HEK293 (cell line): ENCODE measurements at regions not wholly inside any gene's neighbourhood (a gene's known extent, or its start where the extent isn't known, plus 50 kb on each side); places are given as distances from the start of the nearest gene placed in this dataset.

Source experiments
- CTCF ChIA-PET: fragments of 350-600 bp; formaldehyde crosslinking; extraction: SDS; loops from one replicate; lab custom pipeline; 2021; ENCODE audit warnings: antibody characterized with exemption; lab: Yijun Ruan, JAX
- POLR2A ChIA-PET: fragments of 300-600 bp; formaldehyde crosslinking; extraction: SDS; loops from one replicate; lab custom pipeline; 2020; ENCODE audit warnings: antibody characterized with exemption, inconsistent platforms; lab: Yijun Ruan, JAX
- H3K27ac ChIP-seq: fragments of 200-500 bp; sonication (Bioruptor generic); 2 replicates; pipeline ENCODE4 v1.5.1; 2014; ENCODE audit warnings: low read depth, low read length, control low read depth, inconsistent platforms; ENCODE audit errors: extremely low read depth
- H3K36me3 ChIP-seq, 2 experiments: fragments of 200-500 bp in 1 of 2; sonication (Bioruptor generic) in 1 of 2; 1 replicate in 1 of 2; 2 replicates in 1 of 2; pipeline ENCODE4 v1.5.1; 2014 to 2017; ENCODE audit warnings: inconsistent platforms in 2 of 2, low read length in 2 of 2; ENCODE audit not compliant: control insufficient read depth in 2 of 2, insufficient read depth in 1 of 2
- H3K4me1 ChIP-seq: fragments of 200-500 bp; sonication (Bioruptor generic); 2 replicates; pipeline ENCODE4 v1.5.1; 2014; ENCODE audit warnings: mild to moderate bottlenecking, low read length, inconsistent platforms; ENCODE audit not compliant: control insufficient read depth, insufficient read depth
- H3K4me3 ChIP-seq: 2 replicates; pipeline ENCODE4 v1.5.1; 2011; ENCODE audit warnings: low read depth, mild to moderate bottlenecking, control low read depth, low read length, moderate library complexity
- H3K9me3 ChIP-seq: fragments of 200-500 bp; sonication (Bioruptor generic); 2 replicates; pipeline ENCODE4 v1.5.1; 2014; ENCODE audit warnings: low read depth, low read length, inconsistent platforms; ENCODE audit not compliant: control insufficient read depth, insufficient read depth
- CTCF ChIP-seq: fragments of 450-650 bp; formaldehyde crosslinking; IDR thresholded peaks from 2 replicates; pipeline ENCODE4 v1.5.1; 2016; ENCODE audit warnings: missing biosample characterization, missing genetic modification characterization
- EGR2 ChIP-seq: fragments of 450-650 bp; formaldehyde crosslinking; IDR thresholded peaks from 2 replicates; pipeline ENCODE4 v1.5.1; 2016; ENCODE audit warnings: low read depth, missing biosample characterization, missing genetic modification characterization
- PBX3 ChIP-seq: sonication (generic); formaldehyde crosslinking; IDR thresholded peaks from 2 replicates; pipeline ENCODE4 v1.8.1; 2022; ENCODE audit warnings: mild to moderate bottlenecking, moderate library complexity, missing genetic modification reagents
- PRDM6 ChIP-seq: fragments of 450-650 bp; formaldehyde crosslinking; IDR thresholded peaks from 2 replicates; pipeline ENCODE4 v1.5.1; 2017; ENCODE audit warnings: missing biosample characterization, missing genetic modification characterization
- SCRT2 ChIP-seq: fragments of 450-650 bp; formaldehyde crosslinking; IDR thresholded peaks from 2 replicates; pipeline ENCODE4 v1.5.1; 2016; ENCODE audit warnings: missing biosample characterization, missing genetic modification characterization
- TCF7L2 ChIP-seq: IDR thresholded peaks from 2 replicates; pipeline ENCODE4 v1.6.1; 2011; ENCODE audit warnings: low read depth, mild to moderate bottlenecking, inconsistent platforms, low read length, moderate library complexity, borderline replicate concordance
- YY1 ChIP-seq: fragments of 450-650 bp; formaldehyde crosslinking; IDR thresholded peaks from 2 replicates; pipeline ENCODE4 v1.5.1; 2018; ENCODE audit warnings: missing biosample characterization, missing genetic modification characterization
- ZBTB20 ChIP-seq: fragments of 450-650 bp; formaldehyde crosslinking; IDR thresholded peaks from 2 replicates; pipeline ENCODE4 v1.5.1; 2016; ENCODE audit warnings: missing biosample characterization, missing genetic modification characterization
- ZBTB49 ChIP-seq: fragments of 450-650 bp; formaldehyde crosslinking; IDR thresholded peaks from 2 replicates; pipeline ENCODE4 v1.5.1; 2016; ENCODE audit warnings: missing biosample characterization, missing genetic modification characterization, low read depth
- ZNF202 ChIP-seq: fragments of 450-650 bp; formaldehyde crosslinking; IDR thresholded peaks from 2 replicates; pipeline ENCODE4 v1.5.1; 2016; ENCODE audit warnings: missing biosample characterization, missing genetic modification characterization, borderline replicate concordance
- ZNF26 ChIP-seq: fragments of 450-650 bp; formaldehyde crosslinking; IDR thresholded peaks from 2 replicates; pipeline ENCODE4 v1.5.1; 2016; ENCODE audit warnings: missing biosample characterization, missing genetic modification characterization
- ZNF335 ChIP-seq: fragments of 450-650 bp; formaldehyde crosslinking; conservative IDR thresholded peaks from 2 replicates; pipeline ENCODE4 v1.5.1; 2016; ENCODE audit warnings: missing biosample characterization, missing genetic modification characterization
- ZNF341 ChIP-seq: fragments of 450-650 bp; formaldehyde crosslinking; IDR thresholded peaks from 2 replicates; pipeline ENCODE4; 2016; ENCODE audit warnings: low read depth, missing biosample characterization, missing genetic modification characterization
- ZNF362 ChIP-seq: fragments of 450-650 bp; formaldehyde crosslinking; IDR thresholded peaks from 2 replicates; pipeline ENCODE4 v1.5.1; 2016; ENCODE audit warnings: missing biosample characterization, missing genetic modification characterization
- ZNF48 ChIP-seq: fragments of 450-650 bp; formaldehyde crosslinking; IDR thresholded peaks from 2 replicates; pipeline ENCODE4 v1.5.1; 2016; ENCODE audit warnings: missing biosample characterization, missing genetic modification characterization
- ZNF621 ChIP-seq: fragments of 450-650 bp; formaldehyde crosslinking; IDR thresholded peaks from 2 replicates; pipeline ENCODE4 v1.5.1; 2017; ENCODE audit warnings: missing biosample characterization, missing genetic modification characterization
- ZNF654 ChIP-seq: fragments of 450-650 bp; formaldehyde crosslinking; IDR thresholded peaks from 2 replicates; pipeline ENCODE4 v1.5.1; 2016; ENCODE audit warnings: low read depth, missing biosample characterization, missing genetic modification characterization
- ZNF670 ChIP-seq: fragments of 450-650 bp; formaldehyde crosslinking; IDR thresholded peaks from 2 replicates; pipeline ENCODE4 v1.5.1; 2016; ENCODE audit warnings: missing biosample characterization, missing genetic modification characterization, low read depth
- ZNF692 ChIP-seq: fragments of 450-650 bp; formaldehyde crosslinking; IDR thresholded peaks from 2 replicates; pipeline ENCODE4 v1.5.1; 2016; ENCODE audit warnings: missing biosample characterization, missing genetic modification characterization
- ZNF76 ChIP-seq: fragments of 450-650 bp; formaldehyde crosslinking; IDR thresholded peaks from 2 replicates; pipeline ENCODE4; 2016; ENCODE audit warnings: low read depth, missing biosample characterization, missing genetic modification characterization, borderline replicate concordance
- ZSCAN16 ChIP-seq: fragments of 450-650 bp; formaldehyde crosslinking; IDR thresholded peaks from 2 replicates; pipeline ENCODE4 v1.5.1; 2016; ENCODE audit warnings: missing biosample characterization, missing genetic modification characterization
- ZSCAN18 ChIP-seq: fragments of 450-650 bp; formaldehyde crosslinking; IDR thresholded peaks from 2 replicates; pipeline ENCODE4 v1.5.1; 2016; ENCODE audit warnings: missing biosample characterization, missing genetic modification characterization
- ZXDB ChIP-seq: fragments of 450-650 bp; formaldehyde crosslinking; IDR thresholded peaks from 2 replicates; pipeline ENCODE4 v1.5.1; 2016; ENCODE audit warnings: missing biosample characterization, missing genetic modification characterization

- TF ChIP-seq ZNF362, result no peak
- TF ChIP-seq ZNF335, result no peak
- TF ChIP-seq PBX3 (CRISPR knock-in tag), result no peak
- no peak for TF ChIP-seq ZBTB20 (tag by site-specific recombination)
- TF ChIP-seq ZNF26, result no peak
- no peak for TF ChIP-seq ZNF621
- no peak for TF ChIP-seq ZSCAN16 (tag by site-specific recombination)
- TF ChIP-seq SCRT2 (tag by site-specific recombination), result no peak
- TF ChIP-seq, all 188 proteins: peak for 0
These were observed 75.2 kb upstream of the PRKD1 start (continued) for GRCh38 chr14:30002859-30003258.

GRCh38 chr14:30005114-30005808, 77.6 kb upstream of the PRKD1 start:
- H3K27ac ChIP-seq, result no peak overlapping the region
- no peaks in the 10 kb centered on the region for H3K9me3 ChIP-seq
- TF ChIP-seq ZNF76 (tag by site-specific recombination), result no peak
- TF ChIP-seq ZXDB (tag by site-specific recombination), result 0 out of 2 replicates have a peak, but pooled peaks have one; percentile 12
- TF ChIP-seq ZSCAN18, result no peak
- peak; percentile 90 for TF ChIP-seq ZNF654 (tag by site-specific recombination)
- TF ChIP-seq ZNF692, result 0 out of 2 replicates have a peak, but pooled peaks have one; percentile 17
- TF ChIP-seq ZBTB49, result no peak
- no peak for TF ChIP-seq TCF7L2
- TF ChIP-seq CTCF (tag by site-specific recombination), result peak; percentile 33; the same call in 1 of the 2 replicates
- no peak for TF ChIP-seq ZNF202 (tag by site-specific recombination)
- TF ChIP-seq ZNF48 (tag by site-specific recombination), result no peak
- no peak for TF ChIP-seq ZNF670 (tag by site-specific recombination)
- TF ChIP-seq ZNF341 (tag by site-specific recombination), result no peak
- peak; percentile 36; the same call in 1 of the 2 replicates for TF ChIP-seq PRDM6 (tag by site-specific recombination)
- TF ChIP-seq EGR2, result no peak
- TF ChIP-seq YY1 (tag by site-specific recombination), result no peak
- POLR2A ChIA-PET, result no interaction called here
- H3K4me3 ChIP-seq, result no peak overlapping the region
- H3K36me3 ChIP-seq, result no peaks in the 10 kb centered on the region
- CTCF ChIA-PET, result interaction anchor here (0.6 to 2.9 kb wide), 14 partner anchors 33 to 727 kb away, joined by 3 to 24 read pairs (median 4); no protein-coding TSS in a partner anchor
- peaks cover 9% of the 10 kb centered on the region; the same call in 1 of the 2 replicates for H3K4me1 ChIP-seq
